EH (cell line): ENCODE measurements at regions not wholly inside any gene's neighbourhood (a gene's known extent, or its start where the extent isn't known, plus 50 kb on each side); places are given as distances from the start of the nearest gene placed in this dataset.

Experiments used
- DNase-seq: peaks from one replicate; pipeline ENCODE4 v3.0.0-alpha.2; 2015; ENCODE audit warnings: low read depth

DNA sequence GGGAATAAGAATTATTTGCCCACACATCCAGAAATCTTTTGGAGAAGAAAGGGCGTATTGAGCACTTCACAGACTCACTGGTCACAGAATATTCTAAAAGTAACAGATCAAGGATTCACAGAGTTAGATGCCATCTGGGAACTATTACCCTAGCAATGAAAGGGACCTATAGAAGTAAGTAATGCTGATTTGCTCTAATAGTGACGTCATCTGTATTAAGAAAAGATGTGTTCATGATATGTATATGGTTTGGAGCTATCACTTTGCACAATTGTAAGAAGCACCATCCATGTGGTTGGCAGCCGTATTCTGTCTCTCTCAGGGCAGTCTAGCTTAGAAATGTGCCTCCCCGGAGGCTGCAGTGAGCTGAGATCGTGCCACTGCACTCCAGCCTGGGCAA is 52.8 kb upstream of the SV2C start:
- no peak for DNase-seq

DNA sequence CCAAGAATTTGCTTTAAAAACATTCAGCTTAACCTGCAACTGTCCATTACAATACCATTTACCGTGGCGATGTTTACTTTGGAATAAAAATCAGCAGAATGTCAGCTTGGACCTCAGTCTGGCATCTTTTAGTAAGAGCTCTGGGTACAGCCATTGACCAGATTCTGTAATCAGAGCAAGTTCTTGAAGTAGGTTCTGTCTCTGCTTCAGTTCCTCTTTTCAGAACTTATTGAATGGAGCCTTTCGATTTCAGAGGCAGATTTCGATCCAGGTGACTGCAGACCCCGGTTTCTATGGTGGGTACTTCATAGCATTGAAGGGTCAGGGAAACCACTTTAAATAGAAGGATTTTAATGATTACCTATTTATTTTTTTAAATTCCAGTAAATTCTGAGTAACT is 53.4 kb upstream of the SV2C start:
- DNase-seq, result no peak

DNA sequence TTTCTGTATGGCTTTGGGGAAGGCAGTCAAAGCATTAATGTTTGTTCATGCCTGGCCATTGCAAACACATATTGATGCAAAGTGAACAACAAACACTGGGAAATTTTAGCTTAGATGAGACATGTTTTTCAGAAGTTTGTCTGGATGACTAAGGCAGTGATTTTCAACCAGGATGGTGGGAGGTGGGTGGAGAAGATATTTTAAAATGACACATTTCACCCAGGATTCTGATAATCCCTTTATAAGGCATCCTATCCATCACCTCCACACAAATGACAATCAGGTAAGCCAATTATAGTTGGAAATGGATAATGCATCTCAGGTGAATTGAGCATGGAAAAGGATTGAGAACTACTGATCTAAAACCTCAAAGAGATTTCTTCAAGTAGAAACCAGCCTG is 57.4 kb upstream of the SV2C start:
- no peak for DNase-seq

DNA sequence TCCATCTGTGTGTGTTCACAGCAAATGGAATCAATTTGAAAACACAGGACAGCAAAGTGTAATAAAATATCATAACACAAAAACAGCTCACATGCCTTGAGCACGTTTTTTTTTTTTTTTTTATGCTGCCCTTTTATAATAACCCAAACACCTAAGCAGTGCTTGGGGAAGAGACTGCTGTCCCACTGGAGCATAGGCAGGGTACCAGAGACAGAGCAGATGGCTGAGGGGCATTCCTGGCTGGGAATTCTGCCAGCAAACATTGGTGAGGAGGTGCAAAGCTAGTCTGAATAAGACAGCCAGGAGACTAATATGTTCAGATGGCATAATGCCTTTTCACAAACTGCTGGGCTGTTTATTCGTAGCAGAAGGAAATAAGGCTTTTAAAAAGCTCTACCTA is 58.1 kb upstream of the SV2C start:
- no peak for DNase-seq

DNA sequence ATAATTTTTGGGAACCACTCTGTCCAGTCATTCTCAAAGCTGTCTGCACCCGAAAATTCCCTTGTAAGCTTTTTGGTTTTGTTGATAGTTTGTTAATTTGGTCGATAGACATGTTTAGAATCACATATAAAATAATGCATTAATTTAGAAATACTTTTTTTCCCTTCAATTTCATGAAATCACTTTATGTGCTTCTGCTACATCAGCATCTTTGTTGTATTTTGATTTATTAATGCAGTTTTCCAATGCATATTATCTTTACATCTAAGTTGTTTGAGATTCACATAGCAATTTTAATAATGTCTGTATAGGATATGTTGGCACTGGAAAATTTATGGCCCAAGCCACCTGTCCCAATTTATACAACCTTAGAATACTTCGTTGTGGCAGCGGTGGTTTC is 60.6 kb upstream of the SV2C start:
- no peak for DNase-seq

DNA sequence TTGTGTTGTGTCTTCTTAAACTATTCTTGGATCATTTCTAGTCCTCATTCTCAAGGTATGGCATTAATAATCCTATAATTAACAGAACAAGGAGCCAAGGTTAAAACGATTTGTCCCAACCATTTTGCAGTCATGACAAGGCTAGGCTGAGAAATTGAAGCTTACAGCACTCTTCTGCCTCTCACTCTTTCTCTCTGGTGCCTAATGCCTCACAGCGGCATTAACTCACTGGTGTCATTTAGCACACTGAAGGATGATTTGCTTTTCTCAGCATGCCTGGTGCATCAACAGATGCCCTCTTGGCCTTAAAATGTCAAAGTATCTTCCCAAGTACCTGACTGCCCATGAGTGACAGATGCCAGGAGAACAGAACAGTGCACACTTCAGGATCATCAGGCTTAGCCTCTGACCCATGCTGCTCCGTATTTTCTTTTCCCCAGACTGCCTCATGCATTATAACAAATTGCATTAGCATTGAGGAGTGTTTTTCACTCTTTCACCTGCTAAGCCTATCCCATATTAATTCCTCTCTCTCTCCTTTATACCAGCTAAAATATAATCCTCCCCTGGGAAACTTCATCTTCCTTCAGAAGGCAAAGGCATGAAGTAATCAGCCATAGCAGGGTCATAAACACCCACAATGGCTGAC is 61.1 kb upstream of the SV2C start:
- no peak for DNase-seq

DNA sequence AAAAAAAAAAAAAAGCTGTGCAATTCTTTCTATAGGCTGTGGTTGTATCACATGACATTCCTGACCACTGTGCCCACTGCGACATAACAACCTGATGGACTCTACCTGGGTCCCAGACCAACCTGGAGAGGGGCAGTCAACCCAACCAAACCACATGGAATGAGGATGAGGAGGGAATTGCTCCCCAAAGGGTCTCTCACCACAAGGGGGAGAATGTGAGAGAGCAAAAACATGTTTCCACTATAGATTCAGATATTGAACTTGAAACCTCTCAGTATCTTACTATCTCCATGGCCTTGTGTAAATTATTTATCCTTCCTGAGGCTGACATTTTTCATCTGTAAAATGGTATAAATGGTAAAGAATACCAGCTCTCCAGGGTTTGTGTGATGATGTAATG is 66.9 kb upstream of the SV2C start:
- DNase-seq, result no peak

DNA sequence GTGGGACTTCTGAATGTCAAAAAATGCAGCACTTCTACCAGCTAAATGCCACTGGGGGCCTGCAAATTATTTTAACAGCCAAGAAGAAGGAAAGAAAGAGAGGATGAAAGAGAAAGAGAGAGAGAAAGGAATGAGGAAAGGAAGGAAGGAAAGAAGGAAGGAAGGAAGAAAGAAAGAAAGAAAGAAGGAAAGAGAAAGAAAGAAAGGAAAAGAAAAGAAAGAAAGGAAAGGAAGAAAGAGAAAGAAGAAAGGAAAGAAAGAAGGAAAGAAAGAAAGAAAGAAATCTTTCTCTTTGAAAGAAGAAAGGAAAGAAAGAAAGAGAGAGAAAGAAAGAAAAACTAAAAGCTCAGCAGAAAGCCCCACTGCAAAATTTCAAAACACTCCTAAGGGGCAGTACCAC is 69.2 kb upstream of the SV2C start:
- no peak for DNase-seq

DNA sequence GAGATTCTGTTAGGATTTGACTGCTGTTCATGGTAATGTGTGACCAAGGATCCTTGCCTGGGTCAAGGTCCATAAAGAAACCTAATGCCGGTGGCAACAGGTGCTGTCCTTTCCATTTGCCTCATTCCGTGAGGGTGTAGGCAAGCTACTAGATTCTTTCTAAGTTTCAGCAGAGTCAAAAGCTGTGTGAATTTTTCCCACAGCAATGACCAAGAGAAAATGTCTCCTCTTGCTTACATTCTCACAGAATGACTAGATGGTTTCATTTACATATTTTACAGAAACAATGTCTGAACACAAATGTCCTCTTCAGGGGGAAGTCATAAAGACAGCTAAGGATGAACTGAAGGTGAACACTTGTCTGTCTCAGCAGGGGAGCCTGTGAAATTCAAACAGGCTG is 75.3 kb upstream of the SV2C start:
- no peak for DNase-seq

DNA sequence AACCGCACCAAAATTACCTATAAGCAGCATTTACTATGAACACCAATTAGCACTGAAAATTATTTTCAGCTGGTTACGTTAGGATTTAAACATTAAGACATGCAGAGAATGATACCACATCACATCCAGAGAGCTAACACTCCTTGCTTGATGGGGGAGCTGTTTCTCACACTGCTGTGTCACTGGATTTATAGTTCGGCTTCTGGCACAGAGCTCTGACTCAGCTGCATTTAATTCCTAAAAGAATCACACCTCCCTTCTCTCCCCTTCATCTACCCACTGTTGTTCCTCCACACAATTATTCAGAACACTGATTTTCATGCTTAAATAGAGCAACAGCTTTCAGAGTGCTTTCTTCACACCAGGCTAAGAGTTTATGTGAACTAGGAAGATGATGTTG is 82.6 kb upstream of the SV2C start:
- no peak for DNase-seq

DNA sequence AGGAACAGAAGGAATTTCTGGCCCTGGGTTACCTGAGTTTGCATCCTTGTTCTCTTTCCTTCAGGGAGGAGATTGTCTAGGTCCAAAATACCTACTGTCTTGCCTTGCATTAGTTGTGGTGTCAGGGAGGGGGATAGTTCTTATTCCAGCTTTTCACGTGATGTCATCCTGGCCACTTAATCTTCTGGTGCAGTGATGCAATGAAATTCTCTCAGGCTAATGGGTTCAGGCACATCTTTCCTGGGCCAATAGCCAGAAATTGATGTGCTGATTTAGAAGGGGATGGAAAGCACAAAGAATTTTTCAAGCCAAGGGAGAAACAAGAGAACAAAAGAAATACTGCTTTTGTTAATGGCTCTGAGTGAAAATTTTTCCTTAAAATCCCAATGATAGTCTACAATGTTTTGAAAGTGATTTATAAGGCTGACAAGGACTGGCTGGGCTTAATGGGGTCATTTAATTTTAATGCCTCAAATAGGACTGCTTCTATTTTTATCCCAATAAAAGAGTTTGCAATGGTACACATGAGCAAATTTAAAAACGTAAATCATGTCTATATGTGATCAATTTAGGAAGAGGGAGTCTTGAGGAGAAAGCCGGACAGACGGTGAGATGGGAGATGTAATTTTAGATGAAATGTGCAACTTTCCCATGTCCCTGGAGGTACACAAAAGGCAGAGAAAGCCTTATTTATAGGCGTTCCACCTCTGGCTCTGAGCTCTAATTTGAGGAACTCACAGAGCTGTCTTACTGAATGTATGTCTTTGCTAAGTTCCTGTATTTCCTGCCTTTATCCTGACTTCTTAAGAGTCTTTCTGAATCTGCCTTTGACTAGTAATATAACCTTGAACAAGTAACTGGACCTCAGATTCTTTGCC is 89.3 kb upstream of the SV2C start:
- no peak for DNase-seq

DNA sequence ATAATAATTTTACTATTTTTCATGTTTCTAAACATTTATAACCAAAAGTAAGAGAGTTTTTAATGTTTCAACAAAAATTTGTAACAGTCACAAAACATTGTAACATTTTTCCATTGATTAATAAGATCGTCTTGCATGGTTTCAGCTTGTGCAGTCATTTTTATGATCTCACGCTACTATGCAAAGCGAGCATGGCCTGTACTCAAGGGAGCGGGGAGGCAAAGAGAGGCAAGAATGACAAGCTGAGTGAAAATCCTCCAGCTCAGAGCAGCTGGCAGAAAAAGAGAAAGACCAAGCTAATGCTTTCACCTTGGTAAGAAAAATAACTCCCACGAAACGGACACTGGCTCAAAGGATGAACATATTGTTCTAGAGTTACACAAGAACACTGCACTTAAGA is 90.0 kb upstream of the SV2C start:
- no peak for DNase-seq

DNA sequence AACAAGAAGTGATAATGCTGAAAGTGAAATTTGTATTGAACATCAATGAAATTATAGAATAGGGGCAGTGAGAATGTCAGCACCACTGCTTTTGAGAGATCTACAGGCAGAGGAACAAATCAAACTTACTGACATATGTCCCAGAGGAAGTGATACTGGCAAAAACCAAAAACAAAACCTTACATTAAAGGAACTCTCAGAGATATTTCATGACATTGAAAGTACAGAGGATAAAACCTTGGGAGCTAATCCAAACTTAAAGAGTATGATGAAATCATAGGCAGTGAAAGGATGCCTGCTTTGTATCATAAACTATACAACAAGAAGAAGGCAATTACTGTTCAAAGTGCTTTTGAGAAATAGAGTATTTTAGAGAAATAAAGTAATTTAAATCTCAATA is 90.4 kb upstream of the SV2C start:
- no peak for DNase-seq

DNA sequence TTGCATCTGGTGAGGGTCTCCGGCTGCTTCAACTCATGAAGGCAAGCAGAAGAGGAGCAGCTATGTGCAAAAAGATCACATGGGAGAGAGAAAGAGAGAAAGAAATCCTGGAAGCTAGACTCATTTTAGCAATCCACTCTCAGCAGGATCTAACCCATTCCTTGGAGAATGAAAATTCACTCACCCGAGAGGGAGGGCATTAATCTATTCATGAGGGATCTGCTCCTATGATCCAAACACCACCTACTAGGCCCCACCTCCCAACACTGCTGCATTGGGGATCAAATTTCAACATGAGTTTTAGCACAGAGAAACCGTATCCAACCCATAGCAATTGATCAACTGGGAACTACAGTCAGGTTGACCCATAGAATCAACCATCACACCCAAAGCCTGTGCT is 98.1 kb upstream of the SV2C start:
- no peak for DNase-seq

DNA sequence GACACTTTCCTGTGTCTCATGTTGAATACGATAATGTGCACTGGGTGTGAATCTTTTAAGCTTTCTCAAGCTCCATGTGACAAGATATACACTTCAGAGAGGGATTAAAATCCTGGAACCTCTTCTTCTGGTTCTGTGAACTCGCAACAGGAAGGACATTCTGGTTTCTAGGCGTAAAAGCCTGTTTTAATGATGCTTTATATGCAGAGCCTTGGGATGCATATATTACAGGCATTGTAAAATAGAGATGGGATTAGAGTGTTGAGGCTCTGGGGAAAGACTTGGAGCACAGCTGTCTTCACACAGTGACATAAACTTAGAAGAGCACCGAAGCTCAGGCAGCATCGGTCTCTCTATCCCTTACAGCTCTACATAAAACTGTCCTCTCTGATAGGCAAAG is 107.7 kb upstream of the SV2C start:
- DNase-seq, result no peak

DNA sequence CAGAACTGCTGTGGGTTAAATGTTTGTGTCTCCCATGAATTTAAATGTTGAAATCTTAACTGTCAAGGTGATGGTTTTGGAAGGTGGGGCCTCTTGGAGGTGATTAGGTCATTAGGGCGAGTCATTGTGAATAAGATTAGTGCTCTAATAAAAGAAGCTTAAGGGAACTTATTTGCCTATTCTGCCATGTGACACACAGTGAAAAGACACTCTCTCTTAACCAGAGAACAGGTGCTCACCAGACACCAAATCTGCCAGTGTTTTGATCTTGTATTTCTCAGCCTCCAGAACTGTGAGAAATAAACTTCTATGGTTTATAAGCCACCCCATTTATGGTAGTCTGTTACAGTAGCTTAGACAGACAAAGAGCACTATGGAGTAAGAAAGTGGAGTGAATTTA is 117.9 kb upstream of the SV2C start:
- DNase-seq, result no peak

DNA sequence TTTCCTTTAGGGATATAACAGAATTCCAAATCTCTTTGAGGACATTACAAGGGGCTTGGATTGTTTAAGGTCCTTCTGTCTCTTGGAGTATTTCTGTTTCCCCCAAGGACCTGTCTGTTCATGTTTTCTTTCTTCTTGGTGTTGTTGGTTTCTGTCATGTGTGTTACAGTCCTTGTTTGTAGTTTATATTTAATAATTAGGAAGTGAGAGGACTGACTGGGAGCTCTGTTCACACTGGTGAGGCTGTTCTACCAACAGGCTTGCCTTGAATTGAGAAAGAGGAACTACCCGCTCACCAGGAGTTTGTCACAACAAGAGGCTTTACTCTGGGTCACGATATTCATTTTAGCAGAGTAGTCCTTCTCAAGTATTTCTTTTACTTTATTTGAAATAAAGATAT is 119.2 kb upstream of the SV2C start:
- DNase-seq, result no peak

DNA sequence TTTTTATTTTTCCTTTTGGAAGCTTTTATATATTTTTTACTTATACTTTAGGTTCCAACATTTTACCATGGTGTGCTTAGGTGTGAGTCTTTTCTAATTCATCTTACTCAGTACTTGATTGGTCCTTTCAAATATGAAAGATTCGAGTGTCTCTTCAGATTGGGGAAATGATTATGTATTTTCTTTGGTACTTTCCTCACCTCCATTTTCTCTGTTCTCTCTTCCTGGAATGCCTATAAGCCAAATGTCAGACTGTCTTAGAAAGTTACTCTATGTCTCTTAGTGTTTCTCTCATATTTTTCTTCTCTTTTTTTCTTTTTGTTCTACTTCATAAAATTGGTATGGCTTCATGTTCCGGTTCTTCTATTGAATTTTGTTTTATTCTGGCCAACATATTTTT is 119.6 kb upstream of the SV2C start:
- DNase-seq, result no peak

DNA sequence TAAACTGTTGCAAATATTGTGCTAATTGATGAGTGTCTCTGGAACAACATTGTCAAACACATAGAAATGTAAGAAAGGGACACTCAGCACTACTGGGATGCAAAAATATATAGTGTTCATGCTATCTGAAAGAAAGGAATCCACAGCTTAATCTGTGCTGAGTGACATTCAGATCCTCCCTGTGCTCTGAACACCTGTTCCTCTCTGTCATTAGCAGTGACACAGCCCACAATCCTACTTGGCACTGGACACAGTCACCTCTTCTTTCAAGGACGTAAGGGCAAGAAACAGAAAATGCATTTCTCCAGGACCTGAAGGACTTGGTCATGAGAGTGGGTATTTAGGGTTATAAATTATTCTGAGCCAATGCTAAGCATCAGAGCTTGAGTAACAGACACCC is 121.4 kb upstream of the SV2C start:
- no peak for DNase-seq

DNA sequence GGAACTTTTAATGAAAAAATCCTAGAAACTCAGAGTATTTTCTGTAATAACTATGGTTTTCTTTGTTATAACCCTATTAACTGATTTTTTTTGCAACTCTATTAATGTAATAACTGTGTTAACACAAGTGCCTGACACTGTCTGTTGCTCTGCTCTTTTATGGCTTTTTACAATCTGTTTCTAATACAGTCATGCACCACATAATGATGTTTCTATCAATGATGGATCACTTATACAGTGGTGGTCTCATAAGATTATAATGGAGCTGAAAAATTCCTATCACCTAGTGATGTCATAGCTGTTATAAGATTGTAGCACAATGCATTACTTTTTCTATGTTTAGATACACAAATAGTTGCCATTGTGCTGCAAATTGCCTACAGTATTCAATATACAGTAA is 123.1 kb upstream of the SV2C start:
- no peak for DNase-seq

DNA sequence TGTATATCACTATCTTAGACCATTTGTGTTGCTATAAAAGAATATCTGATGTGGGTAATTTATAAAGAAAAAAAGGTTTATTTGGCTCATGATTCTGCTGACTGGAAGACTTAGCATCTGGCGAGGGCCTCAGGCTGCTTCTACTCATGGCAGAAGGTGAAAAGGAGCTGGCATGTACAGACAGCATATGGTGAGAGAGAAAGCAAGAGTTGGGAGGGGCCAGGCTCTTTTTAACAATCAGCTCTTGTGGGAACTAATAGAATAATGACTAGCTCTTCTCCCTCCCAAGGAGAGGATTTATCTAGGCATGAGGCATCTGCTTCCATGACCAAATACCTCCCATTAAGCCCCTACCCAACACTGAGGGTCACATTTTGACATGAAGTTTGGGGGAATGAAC is 130.2 kb upstream of the SV2C start:
- DNase-seq, result no peak

DNA sequence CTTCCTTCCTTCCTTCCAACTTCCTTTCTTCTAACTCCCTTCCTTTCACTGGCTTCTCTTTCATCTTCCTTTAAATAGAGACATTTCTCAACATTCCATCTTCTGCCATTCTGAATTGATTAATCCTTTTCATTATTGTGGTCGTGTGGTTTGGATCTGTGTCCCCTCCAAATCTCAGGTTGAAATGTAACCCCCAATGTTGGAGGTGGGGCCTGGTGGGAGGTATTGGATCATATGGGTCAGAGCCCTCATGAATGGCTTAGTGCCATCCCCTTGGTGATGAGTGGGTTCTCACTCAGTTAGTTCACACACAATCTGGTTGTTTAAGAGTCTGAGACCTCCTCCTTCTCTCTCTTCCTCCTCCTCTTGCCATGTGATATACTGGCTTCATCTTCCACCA is 130.9 kb upstream of the SV2C start:
- DNase-seq, result no peak

DNA sequence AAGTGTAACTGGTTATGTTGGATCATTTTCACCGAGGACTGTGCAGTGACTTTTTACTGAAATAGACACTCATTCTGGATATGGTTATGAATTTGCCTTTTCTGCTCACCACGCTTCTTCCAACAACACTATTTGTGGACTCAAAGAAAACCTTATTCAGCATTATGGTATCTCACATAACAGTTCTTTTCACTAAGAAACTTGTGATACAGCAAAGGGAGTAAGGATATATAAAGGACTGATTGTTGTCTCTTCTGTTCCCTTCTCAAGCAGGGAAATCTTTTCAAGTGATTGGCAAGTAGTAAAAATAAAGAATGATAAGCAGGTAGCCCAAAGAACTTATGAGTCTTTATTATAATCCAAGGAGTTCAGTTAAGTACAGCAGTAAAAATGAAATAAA is 131.5 kb upstream of the SV2C start:
- no peak for DNase-seq

DNA sequence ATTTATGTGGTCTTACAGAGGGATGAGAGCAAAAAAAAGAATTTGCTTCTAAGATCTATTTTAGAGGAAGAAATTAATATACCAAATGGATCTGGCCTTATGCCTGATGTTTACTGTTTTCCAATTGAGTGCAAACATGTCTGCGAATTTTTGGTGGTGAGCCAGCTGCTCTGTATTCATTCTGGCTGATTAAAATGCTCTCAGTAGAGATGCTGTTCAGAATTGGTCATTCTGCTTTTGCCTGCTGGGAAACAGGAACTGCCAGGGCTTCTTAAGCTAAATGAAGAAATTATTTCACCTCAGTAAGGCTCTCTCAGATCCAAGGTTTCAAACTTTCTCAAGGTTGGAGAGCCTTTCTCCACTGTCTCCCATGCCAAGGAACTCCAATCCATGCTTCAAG is 132.0 kb upstream of the SV2C start:
- DNase-seq, result no peak
